ENCODE measurements at regions not wholly inside any gene's neighbourhood (a gene's known extent, or its start where the extent isn't known, plus 50 kb on each side); places are given as distances from the start of the nearest gene placed in this dataset.
A peak's percentile ranks its signal among the peaks of the same experiment; 100 is the strongest.

GRCh38 chr6:146984251-146984924 lies 219.8 kb upstream of the STXBP5 start (continued):
- TF ChIP-seq ZBTB39 (CRISPR knock-in tag; IDR thresholded peaks at IDR 0.05), result no peak
- TF ChIP-seq EEA1 (CRISPR knock-in tag; IDR thresholded peaks at IDR 0.05; ENCODE audit: borderline replicate concordance), result no peak
- TF ChIP-seq E2F5 (CRISPR knock-in tag; conservative IDR thresholded peaks at IDR 0.05), result no peak
- no peak for TF ChIP-seq ZBTB3 (CRISPR knock-in tag; IDR thresholded peaks at IDR 0.05; ENCODE audit: borderline replicate concordance, low read depth)
- no peak for TF ChIP-seq ZBTB20 (CRISPR knock-in tag; IDR thresholded peaks at IDR 0.05; ENCODE audit: borderline replicate concordance, low read depth)
- TF ChIP-seq ZBTB34 (CRISPR knock-in tag; IDR thresholded peaks at IDR 0.05), result no peak
- TF ChIP-seq ZNF382 (CRISPR knock-in tag; IDR thresholded peaks at IDR 0.05; ENCODE audit: borderline replicate concordance), result no peak
- no peak for TF ChIP-seq ZNF292 (CRISPR knock-in tag; IDR thresholded peaks at IDR 0.05; ENCODE audit: borderline replicate concordance, low read depth)
- no peak for TF ChIP-seq MATR3 (CRISPR knock-in tag; IDR thresholded peaks at IDR 0.05)
- no peak; the same call in 1 of the 2 replicates for TF ChIP-seq ZNF335 (CRISPR knock-in tag; IDR thresholded peaks at IDR 0.05)
- no peak for TF ChIP-seq KDM4B (CRISPR knock-in tag; IDR thresholded peaks at IDR 0.05)
- TF ChIP-seq HNF1B (CRISPR knock-in tag; IDR thresholded peaks at IDR 0.05), result no peak
- TF ChIP-seq ZNF839 (CRISPR knock-in tag; IDR thresholded peaks at IDR 0.05; ENCODE audit: borderline replicate concordance), result no peak
- peak; percentile 69 for TF ChIP-seq FOXO1 (CRISPR knock-in tag; IDR thresholded peaks at IDR 0.05)
- no peak for TF ChIP-seq AKAP8 (CRISPR knock-in tag; IDR thresholded peaks at IDR 0.05)
- peak; percentile 61 for TF ChIP-seq NCOR1 (IDR thresholded peaks at IDR 0.05; ENCODE audit: borderline replicate concordance, low read length)
- no peak for TF ChIP-seq GLMP (CRISPR knock-in tag; IDR thresholded peaks at IDR 0.05; ENCODE audit: borderline replicate concordance)
- no peak for TF ChIP-seq ZNF790 (CRISPR knock-in tag; IDR thresholded peaks at IDR 0.05; ENCODE audit: borderline replicate concordance)
- no peak for TF ChIP-seq TEAD2 (CRISPR knock-in tag; IDR thresholded peaks at IDR 0.05)
- TF ChIP-seq ZNF672 (CRISPR knock-in tag; IDR thresholded peaks at IDR 0.05), result no peak
- TF ChIP-seq MAF1 (CRISPR knock-in tag; IDR thresholded peaks at IDR 0.05; ENCODE audit: borderline replicate concordance), result no peak
- TF ChIP-seq THAP8 (CRISPR knock-in tag; IDR thresholded peaks at IDR 0.05; ENCODE audit: borderline replicate concordance), result no peak
- TF ChIP-seq ZNF792 (CRISPR knock-in tag; IDR thresholded peaks at IDR 0.05), result no peak
